Esophagus muscularis mucosa (tissue), 4 donors: ENCODE measurements at regions not wholly inside any gene's neighbourhood (a gene's known extent, or its start where the extent isn't known, plus 50 kb on each side); places are given as distances from the start of the nearest gene placed in this dataset.

Experiments
- CTCF ChIP-seq, 3 experiments: fragments of 200-600 bp in 2 of 3; fragments of 450-650 bp in 1 of 3; sonication (generic) in 2 of 3; IDR thresholded peaks; one replicate each; pipeline ENCODE4 v1.5.1; 2017 to 2019; ENCODE audit warnings: antibody characterized with exemption in 3 of 3, mild to moderate bottlenecking in 2 of 3, moderate library complexity in 1 of 3
- EP300 ChIP-seq: sonication (generic); formaldehyde crosslinking; IDR thresholded peaks from one replicate; pipeline ENCODE4 v1.6.1; 2017; ENCODE audit warnings: antibody characterized with exemption
- POLR2AphosphoS5 ChIP-seq, 2 donors: sonication (generic); formaldehyde crosslinking; IDR thresholded peaks; one replicate each; pipeline ENCODE4 v1.6.1; 2017; ENCODE audit warnings: antibody characterized with exemption in 2 of 2

DNA sequence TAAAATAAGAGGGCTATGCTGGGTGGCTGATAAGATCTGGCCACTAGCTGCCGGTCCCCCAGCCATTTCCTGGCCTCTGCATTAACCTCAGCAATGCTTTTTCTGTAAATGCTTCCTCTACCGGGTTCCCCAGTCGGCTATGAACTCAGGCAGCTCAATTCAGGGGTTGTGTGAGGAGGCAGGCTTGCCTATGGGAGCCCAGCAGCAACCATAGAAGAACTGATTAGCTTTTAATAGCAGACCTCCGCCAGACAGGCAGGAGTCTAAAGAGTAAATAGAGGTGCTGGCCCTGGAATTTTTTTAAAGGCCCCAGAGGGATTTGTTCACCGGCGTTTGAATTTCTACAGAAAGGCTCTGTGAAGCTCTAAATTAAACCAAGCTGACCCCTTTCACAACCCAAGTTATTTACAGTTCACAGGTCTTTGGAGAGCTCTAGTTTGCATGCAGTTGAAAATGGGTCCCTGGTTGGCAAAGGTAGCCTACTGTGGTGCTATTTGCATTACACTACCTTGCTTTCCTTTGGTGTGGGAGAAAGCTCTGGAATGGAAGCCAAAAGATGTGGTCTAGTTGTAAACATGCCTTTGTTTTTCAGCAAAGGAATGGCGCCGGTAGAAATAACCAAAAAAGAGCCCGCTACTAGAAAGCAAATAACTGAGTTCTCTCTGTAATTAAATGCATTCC is 289.7 kb upstream of the SEMA6A start:
- TF ChIP-seq CTCF (IDR thresholded peaks at IDR 0.05): no peak
- no peak for TF ChIP-seq EP300
- no peak for TF ChIP-seq POLR2AphosphoS5 (IDR thresholded peaks at IDR 0.05)
